ENCODE measurements at regions not wholly inside any gene's neighbourhood (a gene's known extent, or its start where the extent isn't known, plus 50 kb on each side); places are given as distances from the start of the nearest gene placed in this dataset.

GRCh38 chr3:76679541-76679940, 360.4 kb upstream of the ROBO2 start:
- no peak overlapping the region for H3K27ac Mint-ChIP-seq
- H3K9me3 Mint-ChIP-seq, result peaks cover 0 to 1% (median 0%) of the 10 kb centered on the region in 7 donors

DNA sequence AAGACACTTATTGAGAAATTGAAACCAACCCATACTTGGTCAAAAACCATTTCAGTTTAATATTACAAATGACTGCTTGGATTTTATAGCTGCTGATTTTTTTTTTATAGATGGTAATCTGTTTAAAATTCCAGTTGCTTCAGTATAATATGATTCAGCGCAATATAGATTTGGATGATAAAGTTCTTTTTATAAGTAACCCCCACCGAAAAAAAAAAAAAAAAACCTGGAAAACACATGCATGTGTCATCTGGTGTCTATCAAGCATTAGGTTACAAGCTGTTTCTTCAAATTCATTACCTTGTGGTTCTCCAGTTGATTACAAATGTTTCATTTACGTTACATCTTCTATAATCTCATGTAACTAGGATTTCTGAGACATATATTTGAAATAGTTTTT, 356.6 kb upstream of the ROBO2 start:
- WGBS (ENCODE audit: insufficient coverage), result no CpG with 5 or more reads among the region's 3 CpGs
- H3K4me3 Mint-ChIP-seq, result no peak overlapping the region

More at GRCh38 chr3:76679541-76679940, 360.4 kb upstream of the ROBO2 start:
- Histone ChIP-seq H3K27ac (ENCODE audit: low read depth in 1 of 2, low read length in 2 of 2) (no peak overlapping the region), H3K4me2 (replicated peaks; ENCODE audit: extremely low read depth, low read length, poor library complexity, severe bottlenecking) (no peak overlapping the region), H2AFZ (ENCODE audit: insufficient read depth, low read depth, low read length, poor library complexity, severe bottlenecking) (no peak overlapping the region), H3K4me3 (replicated peaks in 1 of 3; ENCODE audit: low read depth in 2 of 3, low read length in 3 of 3) (no peak overlapping the region), H3K79me2 (ENCODE audit: insufficient read depth, low read length) (no peaks in the 10 kb centered on the region), H3K36me3 (replicated peaks in 1 of 2; ENCODE audit: control insufficient read depth in 1 of 2, insufficient read depth in 2 of 2, low read length in 2 of 2) (no peaks in the 10 kb centered on the region), H3K9ac (ENCODE audit: insufficient read depth, low read length, poor library complexity, severe bottlenecking) (no peak overlapping the region), H4K20me1 (ENCODE audit: insufficient read depth, low read length) (no peaks in the 10 kb centered on the region), H3K27me3 (ENCODE audit: control insufficient read depth in 2 of 2, insufficient read depth in 2 of 2, low read length in 2 of 2) (no peaks in the 10 kb centered on the region), H3K9me3 (replicated peaks in 1 of 2; ENCODE audit: control insufficient read depth in 1 of 2, insufficient read depth in 1 of 2, low read length in 2 of 2) (no peaks in the 10 kb centered on the region), H3K4me1 (ENCODE audit: control insufficient read depth in 1 of 2, insufficient read depth in 2 of 2, low read length in 2 of 2) (no peaks in the 10 kb centered on the region)
- no peaks in the 10 kb centered on the region for H3K27me3 Mint-ChIP-seq (ENCODE audit: low read depth in 3 of 3)
- H3K4me3 Mint-ChIP-seq, result no peak overlapping the region
- intact Hi-C loops (cut with micrococcal nuclease), result no loop called here
- no peaks in the 10 kb centered on the region for H3K4me1 Mint-ChIP-seq
- H3K36me3 Mint-ChIP-seq, result no peaks in the 10 kb centered on the region
- no peak for DNase-seq
- TF ChIP-seq, protein P1, sequence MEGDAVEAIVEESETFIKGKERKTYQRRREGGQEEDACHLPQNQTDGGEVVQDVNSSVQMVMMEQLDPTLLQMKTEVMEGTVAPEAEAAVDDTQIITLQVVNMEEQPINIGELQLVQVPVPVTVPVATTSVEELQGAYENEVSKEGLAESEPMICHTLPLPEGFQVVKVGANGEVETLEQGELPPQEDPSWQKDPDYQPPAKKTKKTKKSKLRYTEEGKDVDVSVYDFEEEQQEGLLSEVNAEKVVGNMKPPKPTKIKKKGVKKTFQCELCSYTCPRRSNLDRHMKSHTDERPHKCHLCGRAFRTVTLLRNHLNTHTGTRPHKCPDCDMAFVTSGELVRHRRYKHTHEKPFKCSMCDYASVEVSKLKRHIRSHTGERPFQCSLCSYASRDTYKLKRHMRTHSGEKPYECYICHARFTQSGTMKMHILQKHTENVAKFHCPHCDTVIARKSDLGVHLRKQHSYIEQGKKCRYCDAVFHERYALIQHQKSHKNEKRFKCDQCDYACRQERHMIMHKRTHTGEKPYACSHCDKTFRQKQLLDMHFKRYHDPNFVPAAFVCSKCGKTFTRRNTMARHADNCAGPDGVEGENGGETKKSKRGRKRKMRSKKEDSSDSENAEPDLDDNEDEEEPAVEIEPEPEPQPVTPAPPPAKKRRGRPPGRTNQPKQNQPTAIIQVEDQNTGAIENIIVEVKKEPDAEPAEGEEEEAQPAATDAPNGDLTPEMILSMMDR (IDR thresholded peaks at IDR 0.05), result no peak

More for the DNA sequence above, 356.6 kb upstream of the ROBO2 start:
- H2AFZ ChIP-seq (ENCODE audit: insufficient read depth, low read depth, low read length, poor library complexity, severe bottlenecking), result no peak overlapping the region
- H3K27ac ChIP-seq (ENCODE audit: low read depth in 1 of 2, low read length in 2 of 2), result no peak overlapping the region
- no peaks in the 10 kb centered on the region for H3K27me3 Mint-ChIP-seq (ENCODE audit: low read depth in 3 of 3)
- no peaks in the 10 kb centered on the region for H3K9me3 Mint-ChIP-seq
- H3K36me3 ChIP-seq (replicated peaks in 1 of 2; ENCODE audit: control insufficient read depth in 1 of 2, insufficient read depth in 2 of 2, low read length in 2 of 2), result no peaks in the 10 kb centered on the region
- DNase-seq, result no peak
- TF ChIP-seq, protein P1 (IDR thresholded peaks at IDR 0.05), result no peak
- no peak overlapping the region for H3K4me3 ChIP-seq (replicated peaks in 1 of 3; ENCODE audit: low read depth in 2 of 3, low read length in 3 of 3)
- no peaks in the 10 kb centered on the region for H3K79me2 ChIP-seq (ENCODE audit: insufficient read depth, low read length)
- H3K27ac Mint-ChIP-seq, result no peak overlapping the region
- no peak overlapping the region for H3K4me2 ChIP-seq (replicated peaks; ENCODE audit: extremely low read depth, low read length, poor library complexity, severe bottlenecking)
- H4K20me1 ChIP-seq (ENCODE audit: insufficient read depth, low read length), result no peaks in the 10 kb centered on the region
- H3K9me3 ChIP-seq (replicated peaks in 1 of 2; ENCODE audit: control insufficient read depth in 1 of 2, insufficient read depth in 1 of 2, low read length in 2 of 2), result no peaks in the 10 kb centered on the region
- H3K4me1 Mint-ChIP-seq, result no peaks in the 10 kb centered on the region
- H3K9ac ChIP-seq (ENCODE audit: insufficient read depth, low read length, poor library complexity, severe bottlenecking), result no peak overlapping the region
- no peaks in the 10 kb centered on the region for H3K27me3 ChIP-seq (ENCODE audit: control insufficient read depth in 2 of 2, insufficient read depth in 2 of 2, low read length in 2 of 2)
- no peaks in the 10 kb centered on the region for H3K36me3 Mint-ChIP-seq
- intact Hi-C loops (cut with micrococcal nuclease), result no loop called here
- no peaks in the 10 kb centered on the region for H3K4me1 ChIP-seq (ENCODE audit: control insufficient read depth in 1 of 2, insufficient read depth in 2 of 2, low read length in 2 of 2)
